ENCODE measurements at regions not wholly inside any gene's neighbourhood (a gene's known extent, or its start where the extent isn't known, plus 50 kb on each side); places are given as distances from the start of the nearest gene placed in this dataset.

DNA sequence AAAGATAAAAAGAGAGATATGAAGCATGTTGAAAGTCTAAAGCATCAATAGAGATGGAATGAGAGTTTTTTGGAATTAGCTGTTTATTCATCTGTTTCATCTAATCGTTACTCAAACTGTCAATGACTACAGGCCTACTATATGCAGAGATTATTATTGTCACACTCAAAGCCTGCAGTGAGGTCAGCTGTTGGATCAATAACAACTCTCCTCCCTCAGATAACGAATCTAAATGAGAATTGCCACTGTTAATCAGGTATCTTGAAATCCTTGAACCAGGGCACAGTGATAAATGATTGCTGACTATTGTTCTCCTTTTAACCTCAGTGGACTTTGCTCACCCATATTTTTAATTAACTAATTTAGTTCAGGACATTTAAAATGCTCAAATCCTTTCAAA is 192.3 kb upstream of the SGO1 start:
- Histone ChIP-seq H3K36me3 (ENCODE audit: control insufficient read depth in 1 of 2, insufficient read depth in 2 of 2, low read length in 2 of 2) (no peaks in the 10 kb centered on the region), H4K20me1 (ENCODE audit: insufficient read depth) (no peaks in the 10 kb centered on the region), H3K27ac (ENCODE audit: low read depth, low read length) (no peak overlapping the region), H3K4me3 (replicated peaks in 1 of 2; ENCODE audit: low read depth in 1 of 2, low read length in 2 of 2) (no peak overlapping the region), H3K27me3 (ENCODE audit: insufficient read depth, low read length) (no peaks in the 10 kb centered on the region), H3K9me3 (ENCODE audit: control insufficient read depth in 1 of 2, insufficient read depth in 1 of 2, low read depth in 1 of 2, low read length in 2 of 2) (no peaks in the 10 kb centered on the region), H3K79me2 (ENCODE audit: insufficient read depth, low read length) (no peaks in the 10 kb centered on the region), H3K4me1 (ENCODE audit: control insufficient read depth in 1 of 2, insufficient read depth in 2 of 2, low read length in 2 of 2) (no peaks in the 10 kb centered on the region), H3K9ac (ENCODE audit: low read length) (no peak overlapping the region), H3K4me2 (ENCODE audit: low read length) (no peak overlapping the region), H2AFZ (ENCODE audit: low read depth, low read length, poor library complexity, severe bottlenecking) (no peak overlapping the region), H3K9me2 (ENCODE audit: insufficient read depth) (no peaks in the 10 kb centered on the region)
- ChIA-PET POLR2A (no interaction called here), RAD21 (ENCODE audit: low non-redundant PET in 1 of 2, low total read pairs in 2 of 2, uncharacterized antibody in 2 of 2, unreplicated experiment in 2 of 2) (no interaction called here), CTCF (no interaction called here)
- intact Hi-C loops (cut with micrococcal nuclease) = no loop called here
- ATAC-seq (no peak), DNase-seq (ENCODE audit: low read depth, low spot score) (no peak)
- BruUV-seq (replicated peaks) = no TSS peak
- TF ChIP-seq REST (IDR thresholded peaks at IDR 0.05; ENCODE audit: low read depth) = no peak
- TF ChIP-seq YY1 (IDR thresholded peaks at IDR 0.05; ENCODE audit: extremely low read depth, insufficient replicate concordance, low read depth, low read length) = no peak
- no peak for TF ChIP-seq EGR1 (IDR thresholded peaks at IDR 0.05; ENCODE audit: low read depth)
- TF ChIP-seq CEBPB (IDR thresholded peaks at IDR 0.05; ENCODE audit: low read depth) = no peak
- TF ChIP-seq, protein P1, sequence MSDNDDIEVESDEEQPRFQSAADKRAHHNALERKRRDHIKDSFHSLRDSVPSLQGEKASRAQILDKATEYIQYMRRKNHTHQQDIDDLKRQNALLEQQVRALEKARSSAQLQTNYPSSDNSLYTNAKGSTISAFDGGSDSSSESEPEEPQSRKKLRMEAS (IDR thresholded peaks at IDR 0.05) = no peak
- no peak for TF ChIP-seq EZH2 (IDR thresholded peaks at IDR 0.05)
- TF ChIP-seq SP1 (IDR thresholded peaks at IDR 0.05; ENCODE audit: low read depth) = no peak
- TF ChIP-seq ZFX (IDR thresholded peaks at IDR 0.05) = no peak
- TF ChIP-seq EZH2phosphoT487 (IDR thresholded peaks at IDR 0.05; ENCODE audit: borderline replicate concordance) = no peak
- TF ChIP-seq ZNF274 (IDR thresholded peaks at IDR 0.05; ENCODE audit: low read depth, low read length) = no peak
- TF ChIP-seq SIN3A (IDR thresholded peaks at IDR 0.05; ENCODE audit: low read depth) = no peak
- TF ChIP-seq FOSL1 (IDR thresholded peaks at IDR 0.05; ENCODE audit: low read depth) = no peak
- no peak for TF ChIP-seq RAD21 (IDR thresholded peaks at IDR 0.05; ENCODE audit: low read depth)
- TF ChIP-seq CBX3 (IDR thresholded peaks at IDR 0.05; ENCODE audit: low read depth) = no peak
- no peak for TF ChIP-seq JUND (IDR thresholded peaks at IDR 0.05)
- no peak for TF ChIP-seq SRF (IDR thresholded peaks at IDR 0.05; ENCODE audit: low read depth)
- TF ChIP-seq CTCF (IDR thresholded peaks at IDR 0.05 in 2 of 3, conservative IDR thresholded peaks at IDR 0.05 in 1 of 3; ENCODE audit: borderline replicate concordance in 1 of 3, insufficient read depth in 1 of 3, low read depth in 2 of 3, low read length in 2 of 3) = no peak
- TF ChIP-seq POLR2A (IDR thresholded peaks at IDR 0.05; ENCODE audit: borderline replicate concordance, extremely low read depth, insufficient read depth, insufficient read length) = no peak
- no peak for TF ChIP-seq ATF3 (IDR thresholded peaks at IDR 0.05)

Measured in HCT116 (cell line).